NCI-H69 (cell line): ENCODE measurements at regions not wholly inside any gene's neighbourhood (a gene's known extent, or its start where the extent isn't known, plus 50 kb on each side); places are given as distances from the start of the nearest gene placed in this dataset.

Experiments used
- DNase-seq: peaks from one replicate; lab custom pipeline; 2025; lab: John Stamatoyannopoulos, UW

- DNase-seq, result peak; percentile 52
Observed at GRCh38 chr12:89992668-89993451, 284.2 kb upstream of the ATP2B1 start.

DNA sequence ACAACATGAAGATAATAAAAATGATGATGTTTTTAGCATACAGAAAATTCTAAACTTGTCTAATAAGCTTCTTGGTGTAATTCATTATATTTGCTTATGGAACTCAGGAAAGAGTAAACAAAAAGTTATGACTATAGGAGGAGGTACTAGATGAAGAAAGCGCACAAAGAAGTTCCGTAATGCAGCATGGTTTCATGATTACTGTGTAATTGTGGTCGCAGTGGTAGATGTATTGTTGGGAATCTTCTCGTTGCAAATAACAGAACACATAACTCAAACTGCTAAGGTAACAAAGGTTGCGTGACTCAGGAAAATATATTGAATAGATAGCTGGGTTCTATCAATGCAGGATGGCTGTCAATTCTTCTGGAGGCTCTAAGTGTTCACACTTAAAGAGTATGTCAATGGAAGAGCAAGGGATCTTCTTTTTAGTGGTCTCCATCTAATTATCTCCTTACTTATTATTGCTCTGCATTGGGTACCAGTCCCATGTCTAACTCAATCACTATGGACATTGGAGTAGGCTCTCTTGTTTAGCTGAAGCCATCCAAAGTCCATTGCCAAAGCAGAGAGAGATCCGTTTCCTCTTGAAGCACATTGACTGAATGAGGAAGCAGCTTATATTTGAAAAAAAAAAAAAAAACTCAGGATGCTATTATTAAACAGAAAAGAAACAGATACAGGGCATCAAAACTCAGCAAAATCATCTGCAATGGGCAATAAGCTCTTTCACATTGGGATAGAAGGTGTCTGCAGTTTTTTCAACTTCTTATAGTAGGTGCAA, 283.4 kb upstream of the ATP2B1 start:
- no peak for DNase-seq

GRCh38 chr12:89988188-89988915, 279.7 kb upstream of the ATP2B1 start:
- DNase-seq, result no peak

GRCh38 chr12:89985935-89986334, 277.3 kb upstream of the ATP2B1 start:
- DNase-seq, result no peak

DNA sequence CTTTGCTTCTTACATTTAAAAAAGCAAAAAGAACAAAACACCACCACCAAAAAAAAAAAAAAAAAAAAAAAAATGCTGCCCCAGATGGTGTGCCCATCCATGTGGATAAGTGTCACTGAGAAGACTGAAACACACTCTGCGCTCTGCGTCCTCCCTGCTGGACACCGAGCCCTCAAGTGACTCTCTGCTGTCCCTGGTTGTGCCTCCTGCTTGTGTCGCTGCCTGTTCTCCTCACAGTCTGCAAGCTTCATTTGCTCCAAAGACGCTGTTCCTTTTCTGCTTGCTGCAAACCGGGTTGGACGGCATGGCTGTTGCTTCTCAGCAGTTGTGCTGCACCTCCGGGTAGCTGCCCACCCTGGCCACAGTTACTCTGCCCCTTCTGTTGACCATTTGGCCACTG, 276.2 kb upstream of the ATP2B1 start:
- DNase-seq, result no peak

DNA sequence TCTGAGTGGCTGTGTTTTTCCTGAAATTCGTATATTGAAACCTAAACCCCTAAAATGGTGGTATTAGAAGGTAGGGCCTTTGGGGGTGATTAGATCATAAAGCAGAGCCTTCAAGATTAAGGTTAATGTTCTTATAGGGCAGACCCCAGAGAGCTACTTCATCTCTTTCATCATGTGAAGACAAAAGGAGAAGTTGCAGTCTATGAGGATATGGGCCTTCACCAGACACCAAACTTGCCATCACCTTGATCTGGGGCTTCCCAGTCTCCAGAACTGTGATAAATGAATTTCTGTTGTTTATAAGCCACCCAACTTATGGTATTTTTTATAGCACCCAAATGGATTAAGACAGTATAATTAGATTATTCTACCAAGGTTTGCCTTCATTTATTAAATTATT, 275.0 kb upstream of the ATP2B1 start:
- no peak for DNase-seq

- DNase-seq, result peak; percentile 12
Observed at GRCh38 chr12:89980236-89980635, 271.6 kb upstream of the ATP2B1 start.

DNA sequence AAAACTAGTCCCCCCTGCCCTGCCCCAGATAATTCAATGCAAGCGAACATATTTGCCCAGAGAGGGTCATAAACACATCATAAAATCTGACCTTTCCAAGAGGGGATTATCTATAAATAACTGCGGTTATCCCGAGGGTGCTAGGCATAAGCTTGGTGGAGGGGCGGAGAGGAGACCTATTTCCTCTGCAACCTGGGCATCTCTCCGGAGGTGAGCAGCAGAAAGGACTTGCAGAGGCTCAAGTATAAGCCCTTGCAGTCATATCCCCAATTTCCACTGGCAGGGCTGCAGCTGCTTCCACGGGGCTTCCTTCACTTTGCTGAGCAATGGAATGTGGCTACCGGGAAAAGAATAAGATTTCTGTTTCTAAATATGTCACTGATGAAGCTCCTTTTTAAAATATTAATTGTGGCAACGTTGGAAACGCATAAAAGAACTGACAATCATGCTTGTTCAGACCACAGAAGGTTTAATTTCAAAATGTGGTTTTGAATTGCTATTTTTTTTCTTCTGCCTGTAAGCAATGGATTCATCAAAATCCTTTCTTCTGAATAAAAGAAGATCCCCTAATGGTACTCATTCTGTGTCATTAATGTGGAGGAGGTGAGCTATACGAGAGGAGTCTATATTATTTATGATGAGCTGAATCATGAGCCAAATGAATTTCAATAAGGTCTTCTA, 268.9 kb upstream of the ATP2B1 start:
- peak; percentile 18 for DNase-seq

- DNase-seq, result no peak
Observed at GRCh38 chr12:89976866-89977265, 268.2 kb upstream of the ATP2B1 start.

DNA sequence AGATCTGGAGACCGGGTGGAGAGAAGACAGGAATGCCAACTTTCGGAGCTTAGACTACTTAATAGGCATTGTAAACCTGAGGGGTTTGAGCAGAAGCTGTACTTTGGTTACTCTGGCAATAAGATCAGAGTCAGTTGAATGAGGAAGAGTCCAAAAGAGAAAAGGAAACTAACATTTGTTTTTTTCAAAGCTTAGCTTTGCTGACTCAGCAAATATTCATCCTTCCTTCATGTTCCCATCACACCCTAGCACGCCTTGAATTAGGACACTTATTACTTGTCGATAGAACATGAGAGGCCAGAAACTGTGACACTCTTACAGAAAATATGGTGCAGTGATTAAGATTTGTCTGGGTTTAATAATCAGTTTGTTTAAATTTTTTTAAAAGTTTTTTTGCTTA, 266.9 kb upstream of the ATP2B1 start:
- DNase-seq, result no peak

DNA sequence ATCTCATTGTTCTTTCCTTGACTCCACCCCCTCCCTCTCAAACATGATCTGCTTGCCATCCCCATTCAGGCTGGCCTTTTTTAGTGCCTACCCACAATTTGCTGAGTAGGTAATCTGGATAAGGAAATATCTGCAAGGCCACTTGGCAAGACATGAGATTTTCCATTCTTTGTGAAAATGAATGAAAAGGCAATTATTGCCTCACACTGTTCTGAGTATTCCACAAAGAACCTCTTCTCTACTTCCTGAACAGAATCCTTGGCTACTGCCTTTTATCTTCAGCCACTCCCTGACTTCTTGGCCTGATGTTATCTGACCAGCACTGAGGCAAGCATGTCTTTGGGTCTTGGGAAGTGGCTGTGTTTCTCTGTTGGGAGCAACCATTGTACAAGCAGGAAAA, 263.2 kb upstream of the ATP2B1 start:
- peak; percentile 28 for DNase-seq

GRCh38 chr12:89970722-89971121, 262.1 kb upstream of the ATP2B1 start:
- DNase-seq, result no peak

DNA sequence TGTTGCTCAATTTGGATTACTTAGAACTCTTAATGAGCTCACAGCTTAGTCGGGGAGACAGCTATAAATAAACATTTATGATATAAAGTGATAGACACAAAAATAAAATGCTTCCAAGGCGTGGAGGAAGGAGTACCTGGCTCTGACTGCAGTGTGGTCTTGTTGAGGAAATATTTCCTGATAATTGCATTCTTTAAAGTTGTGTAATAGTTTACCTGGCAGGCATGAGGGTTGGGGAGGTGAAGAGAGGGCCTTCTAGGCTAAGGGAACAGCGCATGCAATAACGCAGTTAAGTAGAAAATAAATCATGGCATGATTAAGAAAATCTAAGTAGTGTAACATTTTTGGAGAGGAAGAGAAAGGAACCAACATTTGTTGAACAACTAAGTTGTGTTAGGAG, 260.5 kb upstream of the ATP2B1 start:
- no peak for DNase-seq

DNA sequence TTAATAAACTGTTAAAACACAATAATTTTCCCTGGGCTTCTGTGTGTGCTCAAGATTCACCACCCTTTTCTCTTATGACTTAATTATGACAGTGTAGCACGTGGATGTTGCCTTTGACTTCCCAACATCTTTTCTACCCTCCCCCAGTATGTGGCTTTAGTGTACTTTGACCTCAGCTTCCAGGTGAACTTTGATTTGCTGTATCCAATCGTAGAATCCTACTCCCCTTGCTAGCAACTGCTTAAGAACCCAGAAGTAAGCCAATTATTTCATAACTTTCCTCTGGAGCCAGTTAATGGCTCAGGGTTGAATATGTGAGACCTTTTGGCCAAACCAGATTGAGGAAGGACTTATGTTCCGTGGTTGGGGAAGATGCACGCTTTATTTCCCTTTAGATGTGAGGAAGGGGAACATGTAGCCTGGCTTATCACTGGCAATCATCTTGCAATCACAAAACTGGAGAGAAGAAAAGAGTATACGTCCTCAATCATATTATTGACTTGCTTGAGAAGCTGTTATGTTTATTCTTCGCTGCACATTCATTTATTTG, 259.6 kb upstream of the ATP2B1 start:
- DNase-seq, result no peak

DNA sequence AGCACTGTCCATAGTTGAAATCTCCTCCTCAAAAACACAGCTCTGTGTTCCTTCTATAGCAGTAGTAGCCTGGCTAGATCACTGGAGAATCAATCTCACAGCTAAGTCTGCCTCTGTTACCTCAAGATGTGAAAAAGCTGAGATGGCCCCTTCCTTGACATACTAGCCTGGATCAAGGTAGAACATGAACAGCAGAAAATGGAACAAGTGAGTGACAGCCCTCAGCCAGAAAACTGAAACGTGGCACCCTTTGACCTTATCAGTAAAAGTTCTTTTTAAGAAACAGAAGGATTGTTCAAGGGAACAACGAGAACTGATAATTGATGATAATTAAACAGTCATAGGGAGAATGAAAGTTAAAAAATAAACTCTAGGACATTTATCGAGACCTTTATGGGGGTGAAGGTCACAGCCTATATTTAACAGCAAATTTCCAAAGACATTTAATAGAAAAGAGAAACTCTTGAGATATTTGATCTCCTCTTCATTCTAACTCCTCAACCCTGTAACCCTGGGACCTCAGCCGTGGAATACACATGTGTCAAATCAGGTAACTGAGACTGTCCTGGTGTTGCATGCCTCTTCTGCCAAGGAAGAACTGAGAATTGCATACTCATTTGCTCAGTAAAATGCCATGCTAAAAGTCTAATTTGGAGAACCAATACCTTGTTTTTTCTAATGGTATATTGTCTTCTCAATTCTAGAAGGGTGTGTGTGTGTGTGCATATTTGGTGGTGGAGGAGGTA, 258.0 kb upstream of the ATP2B1 start:
- DNase-seq, result no peak

DNA sequence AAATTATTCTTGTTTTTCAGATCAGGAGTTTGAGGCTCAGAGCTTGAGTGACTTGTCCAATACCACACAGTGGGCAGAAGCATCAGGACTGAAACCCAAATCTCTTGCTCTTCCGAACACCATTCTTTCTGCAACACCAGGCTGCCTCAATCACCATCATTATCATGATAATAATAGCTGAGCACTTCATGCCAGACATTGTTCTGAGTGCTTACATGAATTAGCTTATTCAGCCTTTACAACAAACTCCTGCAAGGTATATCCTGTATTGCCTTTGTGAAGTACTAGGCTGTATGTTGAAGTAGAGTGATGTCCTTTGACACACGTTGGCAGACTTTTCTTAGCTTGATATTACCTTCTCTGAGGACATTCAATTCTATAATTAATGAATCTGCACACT, 257.4 kb upstream of the ATP2B1 start:
- no peak for DNase-seq

GRCh38 chr12:89962648-89963047, 254.0 kb upstream of the ATP2B1 start:
- DNase-seq, result no peak

DNA sequence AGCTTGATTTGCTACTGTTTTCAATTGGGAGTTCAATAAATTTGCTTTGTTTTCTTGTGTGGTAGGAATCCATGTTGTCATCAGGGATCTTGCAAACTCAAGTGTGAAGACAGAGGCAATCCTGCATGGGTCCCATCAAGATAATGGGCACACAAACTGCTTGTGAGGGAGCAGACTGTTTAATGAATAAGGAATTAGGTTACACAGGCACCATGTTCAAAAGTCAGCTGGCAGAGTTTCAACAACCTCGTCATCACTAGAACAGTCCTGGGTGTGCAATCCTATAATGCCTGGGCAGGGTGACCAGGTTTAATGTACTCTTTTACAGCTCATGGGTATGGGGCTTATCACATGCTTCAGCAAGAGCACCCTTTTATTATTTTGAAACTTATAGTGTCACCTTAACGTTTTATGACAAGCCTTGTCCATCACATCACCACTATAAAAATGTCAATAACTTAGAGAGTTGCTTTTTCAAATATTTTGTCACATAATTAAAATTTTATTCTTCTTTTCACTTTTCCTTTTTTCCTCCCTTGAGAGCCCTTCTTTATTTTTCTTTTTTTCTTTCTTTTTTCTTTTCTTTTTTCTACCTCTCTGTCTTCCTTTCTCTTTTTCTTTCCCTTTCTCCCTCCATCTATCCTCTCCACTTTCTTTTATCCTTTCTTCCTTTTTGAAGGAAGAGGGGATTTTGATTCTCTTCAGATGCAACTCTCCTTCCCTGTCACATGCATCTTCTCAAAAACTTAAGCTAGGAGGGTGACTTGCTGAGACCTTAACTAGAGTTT, 252.2 kb upstream of the ATP2B1 start:
- peak; percentile 61 for DNase-seq

GRCh38 chr12:89960011-89960507, 251.4 kb upstream of the ATP2B1 start:
- no peak for DNase-seq

DNA sequence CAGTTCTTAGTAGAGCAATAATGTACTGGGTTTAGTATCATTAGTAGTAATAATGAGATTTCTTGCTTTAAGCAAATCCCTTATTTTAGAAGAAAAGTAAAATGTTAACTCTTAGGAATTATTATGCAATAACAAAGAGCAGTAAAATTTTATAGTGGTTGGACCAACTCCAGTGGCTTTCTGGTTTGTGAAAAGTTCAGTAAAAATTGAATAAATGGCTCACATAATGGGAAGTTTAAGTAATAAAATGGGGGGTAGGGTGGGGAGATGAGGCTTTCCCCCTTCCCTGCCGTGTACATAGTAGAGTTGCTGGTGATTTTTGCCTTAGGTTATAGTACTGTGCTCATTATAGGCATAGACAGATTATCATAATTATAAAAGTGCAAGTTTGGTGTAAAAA, 250.5 kb upstream of the ATP2B1 start:
- no peak for DNase-seq
